Activated T-cell treated with anti-CD3 and anti-CD28 coated beads for 1 hour (primary cell): ENCODE measurements at regions not wholly inside any gene's neighbourhood (a gene's known extent, or its start where the extent isn't known, plus 50 kb on each side); places are given as distances from the start of the nearest gene placed in this dataset.
"Not testable (repeated sequence)": the region's sequence is repeated elsewhere in the genome, so short reads cannot be mapped to it uniquely, and the experiment has no call there.

Experiments used
- DNase-seq: peaks from one replicate; pipeline ENCODE4 v3.0.0-alpha.2; 2020; ENCODE audit warnings: low read depth

DNA sequence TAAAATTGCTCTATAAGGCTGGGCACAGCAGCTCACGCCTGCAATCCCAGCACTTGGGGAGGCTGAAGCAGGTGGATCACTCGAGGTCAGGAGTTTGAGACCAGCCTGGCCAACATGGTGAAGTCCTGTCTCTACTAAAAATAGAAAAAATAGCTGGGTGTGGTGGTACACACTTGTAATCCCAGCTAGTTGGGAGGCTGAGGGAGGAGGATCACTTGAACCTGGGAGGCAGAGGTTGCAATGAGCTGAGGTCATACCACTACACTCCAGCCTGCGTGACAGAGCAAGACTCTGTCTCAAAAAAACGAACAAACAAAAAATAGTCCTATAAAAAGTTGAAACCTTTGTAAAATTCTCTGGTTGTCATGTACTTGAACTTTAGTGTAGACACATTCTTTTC is 93.0 kb upstream of the KIF26B start:
- not testable (repeated sequence) for DNase-seq

DNA sequence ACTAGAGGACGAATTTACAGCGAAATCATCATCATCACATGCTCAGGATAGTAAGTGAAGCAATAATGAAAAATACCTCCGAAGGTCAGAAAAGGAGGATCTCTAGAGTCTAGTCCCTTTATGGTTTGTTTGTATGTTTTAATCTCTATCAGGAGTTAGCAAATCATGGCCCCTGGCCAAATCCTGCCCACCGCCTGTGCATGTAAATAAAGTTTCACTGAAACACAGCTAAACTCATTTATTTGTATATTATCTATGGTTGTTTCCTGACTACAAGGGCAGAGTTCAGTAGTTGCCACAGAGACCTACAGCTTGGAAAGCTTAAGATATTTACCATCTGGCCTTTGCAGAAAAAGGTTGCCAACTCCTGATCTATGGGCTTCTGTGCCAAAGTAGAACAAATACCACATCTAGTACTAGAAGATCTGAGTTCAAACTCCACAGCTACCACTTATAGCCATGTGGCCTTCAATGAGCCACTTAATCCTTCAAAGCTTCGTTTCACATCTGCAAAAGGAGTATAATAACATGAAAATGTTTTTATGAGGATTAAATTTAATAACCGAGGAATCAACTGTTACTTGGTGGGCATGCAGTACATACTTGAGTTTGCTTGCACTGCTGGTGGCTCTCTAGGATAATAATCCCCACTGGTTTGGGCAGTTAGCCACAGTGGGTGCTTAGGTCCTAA is 94.0 kb upstream of the KIF26B start:
- no peak for DNase-seq

DNA sequence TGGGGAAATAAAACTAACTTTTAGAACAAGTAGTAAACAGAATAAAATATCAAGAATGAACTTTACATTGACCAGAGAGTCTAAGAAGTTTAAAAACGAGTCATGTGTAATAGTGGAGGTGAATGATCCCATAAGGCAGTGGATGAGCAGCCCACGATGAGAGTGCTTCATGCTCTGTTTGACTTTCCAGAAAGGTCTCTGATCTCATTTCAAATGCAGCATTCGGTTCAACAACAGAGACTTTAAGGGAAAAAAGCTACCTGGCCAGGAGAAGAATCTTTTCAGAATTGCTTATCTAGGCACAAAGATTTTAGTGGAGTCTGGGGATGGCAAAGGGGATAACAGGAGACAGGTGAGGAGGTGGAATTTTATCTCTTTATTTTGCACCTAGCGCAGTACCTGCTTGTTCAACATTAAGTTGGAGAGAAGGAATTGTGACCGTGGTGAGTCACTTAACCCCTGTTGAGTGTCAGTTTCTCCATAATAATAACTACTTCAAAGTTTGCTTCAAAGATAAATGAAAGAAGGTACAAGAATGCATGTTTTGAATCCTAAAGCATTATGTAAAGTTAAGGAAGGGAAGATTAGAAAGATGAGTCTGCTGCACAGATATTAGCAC is 94.9 kb upstream of the KIF26B start:
- no peak for DNase-seq

DNA sequence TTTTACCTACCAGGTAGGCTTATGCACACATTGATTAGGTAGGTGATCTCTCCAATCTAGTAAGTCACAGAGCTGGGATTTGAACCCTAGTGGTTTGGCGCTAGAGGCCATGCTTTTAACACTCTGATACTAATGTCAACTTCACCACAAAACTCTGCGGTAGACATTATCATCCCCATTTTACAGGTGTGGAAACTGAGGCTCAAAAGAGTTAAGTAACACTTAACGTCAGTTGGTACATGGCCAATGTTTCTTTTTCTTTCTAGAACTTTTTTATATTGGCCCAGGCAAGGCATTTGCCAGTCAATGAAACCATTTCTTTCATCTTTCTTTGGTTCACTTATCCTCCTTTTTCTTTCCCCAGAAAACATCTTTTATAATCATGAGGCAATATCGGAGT is 95.9 kb upstream of the KIF26B start:
- no peak for DNase-seq

DNA sequence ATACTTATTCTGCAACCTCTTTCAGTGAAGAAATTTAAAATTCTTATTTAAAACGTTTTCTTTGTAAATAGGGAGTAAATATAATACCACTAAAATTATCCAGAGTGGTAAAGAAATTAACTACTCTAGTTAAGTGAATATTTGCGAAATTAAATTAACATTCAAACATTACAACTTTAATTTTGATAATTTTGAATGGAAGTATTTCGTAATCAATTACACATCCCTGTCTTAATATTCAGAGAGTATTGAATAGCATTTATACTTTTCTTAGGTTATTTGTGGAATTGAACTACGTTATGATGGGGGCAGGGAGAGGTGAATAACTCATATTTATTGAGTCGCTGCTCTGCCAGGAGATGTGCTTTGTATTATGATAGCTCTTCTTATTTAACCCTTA is 96.3 kb upstream of the KIF26B start:
- no peak for DNase-seq

DNA sequence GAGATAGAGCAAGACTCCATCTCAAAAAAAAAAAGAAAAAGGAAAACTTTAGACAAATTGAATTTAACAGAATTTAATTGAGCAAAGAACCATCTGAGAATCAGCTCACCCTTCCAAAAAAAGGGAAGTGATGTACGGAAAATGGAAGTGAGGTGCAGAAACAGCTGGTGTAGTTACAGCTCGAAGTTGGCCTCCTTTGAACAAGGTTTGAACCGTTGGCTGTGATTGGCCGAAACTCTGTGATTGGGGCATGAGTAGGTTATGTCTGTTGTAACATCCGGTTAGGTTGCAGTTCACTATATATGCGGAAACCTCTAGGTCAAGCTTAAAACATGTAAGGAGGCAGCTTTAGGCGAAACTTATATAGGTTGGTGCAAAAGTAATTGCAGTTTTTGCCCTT is 97.9 kb upstream of the KIF26B start:
- DNase-seq = no peak

DNA sequence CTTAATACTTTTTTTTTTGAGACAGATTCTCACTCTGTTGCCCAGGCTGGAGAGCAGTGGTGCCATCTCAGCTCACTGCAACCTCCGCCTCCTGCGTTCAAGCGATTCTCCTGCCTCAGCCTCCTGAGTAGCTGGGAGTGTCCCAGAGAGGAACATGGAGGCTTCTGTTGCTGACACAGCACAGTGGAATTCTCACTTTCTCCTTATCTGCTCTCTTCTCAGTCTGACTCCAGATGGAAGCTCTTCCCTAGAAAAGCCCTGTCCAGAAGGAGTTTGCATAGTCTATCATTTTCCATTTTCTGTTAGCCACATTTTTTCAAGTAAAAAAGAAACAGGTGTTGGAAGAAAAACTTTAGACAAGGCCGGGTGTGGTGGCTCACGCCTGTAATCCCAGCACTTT is 98.5 kb upstream of the KIF26B start:
- DNase-seq = not testable (repeated sequence)

DNA sequence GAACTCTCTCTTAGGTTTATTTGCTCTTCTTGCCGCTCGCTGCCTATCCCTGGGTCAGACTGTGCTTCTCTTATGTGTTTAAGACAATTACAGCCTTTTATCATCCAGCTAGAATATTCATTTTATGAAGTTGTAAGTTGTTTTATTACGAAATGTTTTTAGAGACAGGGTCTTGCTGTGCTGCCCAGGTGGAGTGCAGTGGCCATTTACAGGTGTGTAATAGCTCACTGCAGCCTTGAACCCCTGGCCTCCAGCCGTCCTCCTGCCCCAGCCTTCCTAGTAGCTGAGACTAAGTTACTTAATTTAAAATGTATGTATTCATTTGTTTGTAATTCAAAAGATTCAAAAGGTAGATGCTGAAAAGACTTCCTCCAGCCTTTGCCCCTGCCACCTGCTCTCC is 99.0 kb upstream of the KIF26B start:
- DNase-seq = no peak

DNA sequence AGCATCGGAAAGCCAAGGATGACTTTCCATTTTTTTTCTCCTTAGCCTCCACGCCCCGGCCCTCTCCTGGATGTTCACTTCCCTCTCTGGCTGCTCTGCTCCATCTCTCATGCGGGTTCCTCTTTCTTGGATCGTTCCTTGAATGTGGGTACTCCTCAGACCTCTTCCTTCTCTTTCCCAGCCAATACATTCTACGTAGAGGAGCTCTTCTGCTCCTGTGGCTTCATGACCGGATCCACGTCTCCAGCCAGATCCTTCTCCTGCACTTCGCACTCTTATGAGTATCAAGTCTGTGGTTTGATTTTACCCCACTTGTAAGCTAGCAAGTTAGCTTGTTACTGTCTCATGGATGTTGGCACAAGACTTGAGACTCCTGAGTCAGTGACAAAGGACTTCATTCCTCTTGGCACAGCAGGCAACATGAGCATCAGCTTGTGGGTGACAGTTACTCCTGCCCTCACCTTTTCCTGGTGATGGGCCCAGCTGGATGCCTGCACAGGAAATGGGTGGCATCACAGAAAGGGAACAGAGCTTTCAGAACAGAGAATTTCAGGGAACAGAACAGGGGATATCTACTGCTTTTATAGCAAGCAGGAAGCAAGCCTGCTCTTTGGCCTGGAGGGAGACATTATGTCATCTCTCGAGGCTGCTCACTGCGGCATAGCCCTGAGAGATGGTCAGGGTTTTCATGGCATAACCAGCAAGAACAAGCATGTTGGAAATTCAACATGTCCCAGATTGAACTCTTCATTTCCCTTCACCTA is 100.1 kb upstream of the KIF26B start:
- DNase-seq = no peak

DNA sequence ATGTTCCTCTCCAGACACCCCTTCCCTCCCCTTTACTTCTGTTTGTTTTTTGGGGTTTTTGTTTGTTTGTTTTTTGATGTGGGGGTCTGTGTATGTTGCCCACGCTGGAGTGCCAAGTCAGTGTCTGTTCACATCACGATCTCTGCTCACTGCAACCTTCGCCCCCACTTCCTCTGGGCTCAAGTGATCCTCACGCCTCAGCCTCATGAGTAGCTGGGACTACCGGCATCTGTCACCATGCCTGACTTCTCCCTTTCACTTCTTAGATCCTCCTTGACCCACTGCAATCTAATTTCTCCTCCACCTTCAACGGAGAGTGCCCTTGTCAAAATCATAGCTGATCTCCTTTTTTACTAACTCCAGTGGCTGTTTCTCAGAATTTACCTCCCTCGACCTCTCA is 100.7 kb upstream of the KIF26B start:
- no peak for DNase-seq

DNA sequence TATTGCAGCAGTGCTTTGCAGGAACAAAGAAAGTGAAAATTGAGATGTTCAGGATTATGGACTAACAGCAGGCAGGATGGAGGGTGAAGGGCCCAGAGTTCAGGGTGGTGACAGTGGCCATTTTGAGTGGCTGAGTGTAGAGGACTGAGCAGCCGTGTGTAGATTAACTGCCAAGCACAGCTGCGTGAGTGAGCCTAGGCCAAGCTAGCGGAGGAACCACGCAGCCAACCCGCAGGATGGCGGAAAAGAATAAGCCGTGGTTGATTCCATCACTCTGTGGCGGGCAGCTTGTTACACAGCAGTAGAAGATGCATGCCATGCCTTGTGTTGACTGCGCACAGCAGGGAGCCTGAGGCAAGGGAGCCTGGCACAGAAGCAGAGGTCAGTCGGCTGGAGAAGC is 102.5 kb upstream of the KIF26B start:
- DNase-seq = no peak

DNA sequence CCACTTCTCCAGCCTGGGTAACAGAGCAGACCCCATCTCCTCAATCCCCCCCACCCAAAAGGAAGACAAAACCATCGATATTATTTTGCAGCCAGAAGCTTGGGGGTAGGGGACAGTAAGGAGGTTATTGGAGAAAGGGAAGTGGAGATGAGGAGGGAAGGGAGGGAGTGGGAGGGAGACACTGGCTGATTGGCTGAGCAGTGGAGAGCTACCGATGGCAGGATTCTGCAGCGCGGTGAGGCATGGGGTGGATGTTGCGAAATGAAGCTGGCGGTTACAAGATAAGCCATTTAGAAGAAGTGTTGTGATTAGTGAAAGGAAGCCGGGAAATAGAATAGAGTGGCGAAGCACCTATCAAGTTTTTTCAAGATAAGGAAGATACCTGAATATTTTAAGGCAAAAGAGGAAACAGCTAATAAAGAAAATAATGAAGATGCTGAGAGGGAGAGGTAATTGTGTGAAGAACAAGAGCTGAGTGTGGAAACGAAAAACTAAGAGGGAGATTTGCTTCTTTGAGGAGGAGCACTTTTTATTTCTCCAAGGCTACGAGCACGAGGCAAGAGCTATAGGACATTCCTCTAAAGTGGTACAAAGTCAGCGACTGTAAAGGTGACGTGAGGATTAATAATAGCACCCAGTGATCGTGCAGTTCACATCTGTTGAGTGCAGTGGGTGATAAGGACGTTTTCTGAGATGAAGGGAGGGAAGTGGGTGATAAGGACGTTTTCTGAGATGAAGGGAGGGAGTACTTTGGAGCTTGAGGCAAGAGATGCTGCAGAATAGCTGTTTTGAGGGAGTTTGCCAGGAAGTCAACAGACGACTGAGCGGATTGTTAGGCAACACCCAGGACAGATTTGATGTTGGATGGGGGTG is 103.2 kb upstream of the KIF26B start:
- DNase-seq = no peak

DNA sequence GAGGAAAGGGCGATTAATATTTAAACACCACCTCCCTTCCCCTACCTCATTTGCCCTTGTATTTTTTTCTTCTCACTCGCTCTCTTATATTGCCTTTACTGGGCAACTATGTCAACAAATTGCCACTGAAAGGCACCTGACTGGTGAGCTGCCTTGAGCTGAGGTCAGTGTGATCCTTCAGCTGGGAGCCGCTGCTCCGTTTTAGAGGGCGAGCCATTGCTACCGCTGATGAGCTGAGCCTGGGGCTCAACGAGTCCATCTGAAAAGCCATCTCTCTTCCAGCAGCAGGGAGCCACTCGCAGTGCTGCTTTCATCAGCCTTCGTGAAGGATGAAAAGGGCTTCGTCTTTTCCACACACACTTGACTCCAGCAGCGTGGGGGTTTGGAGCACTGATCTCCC is 108.0 kb upstream of the KIF26B start:
- no peak for DNase-seq

DNA sequence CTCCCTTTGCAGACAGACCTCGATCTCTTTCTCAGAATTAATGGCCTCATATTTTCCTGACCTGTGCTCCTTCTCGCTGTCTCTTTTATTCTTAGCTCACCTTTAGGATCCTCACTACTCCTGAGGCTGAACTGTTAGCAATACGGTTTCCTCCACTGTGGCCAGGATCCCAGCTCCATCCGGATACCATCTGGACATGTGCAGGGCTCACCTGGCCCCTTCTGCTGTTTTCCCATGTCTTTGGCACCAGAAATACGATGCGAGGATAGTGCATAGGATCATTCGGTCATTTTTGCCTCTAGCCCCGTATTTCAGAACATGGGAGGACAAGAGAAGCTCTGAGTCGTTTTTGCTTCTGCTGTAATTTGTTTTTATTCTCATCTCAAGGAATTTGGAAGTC is 108.5 kb upstream of the KIF26B start:
- no peak for DNase-seq

DNA sequence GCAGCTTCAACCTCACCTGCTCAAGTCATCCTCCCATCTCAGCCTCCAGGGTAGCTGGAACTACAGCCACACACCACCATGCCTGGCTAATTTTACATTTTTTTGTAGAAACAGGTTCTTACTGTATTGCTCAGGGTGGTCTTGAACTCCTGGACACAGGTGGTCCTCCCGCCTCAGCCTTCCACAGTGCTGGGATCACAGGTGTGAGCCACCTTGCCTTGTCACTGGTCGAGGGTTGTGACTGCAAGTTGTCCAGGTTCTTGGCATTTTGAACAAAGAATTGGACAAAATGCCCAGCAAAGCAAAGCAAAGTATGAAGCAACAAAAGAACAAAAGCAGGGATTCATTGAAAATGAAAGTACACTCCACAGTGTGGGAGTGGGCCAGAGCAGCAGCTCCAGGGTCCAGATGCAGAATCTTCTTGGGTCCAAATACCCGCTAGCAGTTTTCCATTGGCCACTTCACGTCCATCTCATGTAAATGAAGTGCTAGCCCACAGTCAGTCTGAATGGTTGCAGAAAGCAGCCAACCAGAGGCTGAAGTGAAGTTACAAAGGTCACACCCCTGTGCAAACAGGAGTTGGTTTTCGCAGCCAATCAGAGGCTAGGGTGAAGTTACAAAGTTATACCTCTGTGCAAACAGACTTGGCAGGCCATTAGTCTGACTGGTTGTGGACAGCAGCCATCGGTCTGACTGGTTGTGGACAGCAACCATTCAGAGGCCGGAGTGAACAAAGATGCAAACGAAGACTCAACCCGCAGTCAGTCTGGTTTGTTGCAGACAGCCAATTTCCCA is 109.5 kb upstream of the KIF26B start:
- DNase-seq = no peak

DNA sequence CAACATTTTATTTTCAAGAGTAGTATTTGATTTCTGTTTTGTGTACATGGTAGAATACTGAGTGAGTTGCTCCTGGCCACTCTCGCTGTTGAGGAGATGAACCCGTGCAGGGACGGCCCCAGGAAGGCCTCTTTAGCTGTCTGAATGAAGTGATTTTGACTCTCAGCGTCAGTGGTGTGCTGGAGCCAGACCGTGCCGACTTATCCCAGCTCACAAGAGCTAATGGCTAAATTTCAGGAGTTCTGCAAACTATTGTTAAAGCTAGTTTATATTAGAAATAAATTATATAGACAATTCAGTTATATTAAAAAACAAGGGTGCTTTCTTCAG is 111.2 kb upstream of the KIF26B start:
- no peak for DNase-seq

DNA sequence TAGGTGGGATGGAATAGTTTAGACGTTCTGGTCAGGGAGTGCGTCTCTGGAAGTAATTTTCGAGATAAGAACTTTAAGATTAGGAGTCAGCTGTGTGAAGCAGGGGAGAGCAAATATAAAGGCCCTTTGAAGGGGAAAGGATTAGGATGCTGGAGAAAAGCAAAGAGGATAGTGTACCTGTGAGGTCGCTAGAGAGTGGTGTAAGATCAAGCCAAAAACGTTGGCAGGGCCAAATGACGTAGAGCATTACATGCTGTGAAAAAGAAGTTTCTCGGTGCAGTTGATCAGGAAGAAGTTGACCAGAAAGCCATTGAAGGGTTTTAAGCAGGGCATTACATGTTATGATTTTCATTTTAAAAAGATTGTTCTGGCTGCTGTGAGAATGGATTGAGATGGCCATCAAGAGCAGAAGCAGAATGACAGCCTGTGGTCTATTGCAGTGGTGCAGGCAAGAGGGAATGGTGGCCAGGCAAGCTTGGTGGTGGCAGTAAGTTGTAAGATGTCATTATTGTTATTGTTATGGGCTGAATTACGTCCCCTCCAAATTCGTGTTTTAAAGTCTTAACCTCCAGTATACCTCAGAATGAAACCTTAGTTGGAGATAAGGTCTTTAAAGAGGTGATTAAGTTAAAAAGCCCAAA is 113.6 kb upstream of the KIF26B start:
- no peak for DNase-seq

DNA sequence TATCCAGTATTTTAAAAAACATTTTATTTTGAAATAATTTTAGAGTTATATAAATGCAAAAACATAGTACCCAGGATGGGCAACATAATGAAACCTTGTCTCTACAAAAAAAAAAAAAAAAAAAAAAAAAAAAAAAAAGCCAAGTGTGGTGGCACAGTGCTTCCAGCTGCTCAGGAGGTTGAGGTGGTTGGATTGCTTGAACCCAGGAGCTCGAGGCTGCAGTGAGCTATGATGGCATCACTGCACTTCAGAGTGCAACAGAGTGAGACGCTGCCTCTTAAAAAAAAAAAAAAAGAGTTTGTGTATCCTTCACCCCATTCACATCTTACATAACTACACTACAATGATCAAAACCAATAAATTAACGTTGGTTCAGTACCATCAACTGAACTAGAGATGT is 115.6 kb upstream of the KIF26B start:
- no peak for DNase-seq

DNA sequence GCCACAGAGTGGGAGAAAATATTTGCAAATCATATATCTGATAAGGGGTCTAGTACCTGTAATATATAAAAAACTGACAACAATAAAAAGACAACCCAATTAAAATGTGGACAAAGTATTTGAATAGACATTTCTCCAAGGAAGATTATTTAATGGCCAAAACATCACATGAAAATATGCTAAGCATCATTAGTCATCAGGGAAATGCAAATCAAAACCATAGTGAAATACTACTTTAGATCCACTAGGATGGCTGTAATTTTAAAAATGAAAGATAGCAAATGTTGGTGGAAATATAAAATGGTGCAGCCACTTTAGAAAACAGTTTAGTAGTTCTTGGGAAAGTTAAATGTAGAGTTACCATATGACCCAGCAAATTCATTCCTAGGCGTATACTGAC is 118.7 kb upstream of the KIF26B start:
- DNase-seq = no peak

DNA sequence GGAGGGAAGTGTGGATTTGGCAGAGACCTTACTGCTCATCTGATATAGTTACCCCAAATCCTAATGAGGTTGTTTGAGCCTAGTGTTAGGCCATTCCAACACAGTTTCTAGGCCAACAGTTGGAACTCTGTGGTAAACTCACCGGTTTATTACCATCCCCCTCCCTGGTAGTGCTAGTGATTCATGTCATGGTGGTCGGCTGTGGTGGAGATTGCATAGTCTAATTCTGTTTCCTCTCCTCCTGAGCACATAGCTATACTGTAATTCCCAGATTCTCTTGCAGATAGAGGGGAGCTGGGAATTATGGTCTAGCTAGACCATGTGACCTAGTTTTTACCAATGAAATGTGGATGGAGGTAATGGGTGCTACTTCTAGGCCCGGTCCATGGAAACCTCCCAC is 123.7 kb upstream of the KIF26B start:
- no peak for DNase-seq

DNA sequence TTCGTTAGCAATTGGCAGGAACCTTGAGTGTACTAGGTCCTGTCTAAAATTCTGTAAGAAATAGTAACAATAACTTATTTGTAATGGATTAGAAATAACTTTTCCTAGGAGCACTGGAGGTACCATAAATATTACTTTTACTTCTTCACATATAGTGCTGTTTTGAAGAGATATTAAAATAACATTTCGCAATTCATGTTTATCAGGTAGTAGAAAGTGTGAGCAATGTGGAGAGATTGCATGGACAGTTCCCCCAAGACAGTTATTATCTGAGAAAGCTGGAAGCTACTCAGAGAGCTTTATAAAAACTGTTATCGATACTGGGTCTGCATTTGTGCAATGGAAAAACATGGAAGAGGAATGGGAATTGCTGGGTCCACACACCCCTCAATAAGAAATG is 128.5 kb upstream of the KIF26B start:
- DNase-seq = no peak
